HEK293 (cell line): ENCODE measurements at regions not wholly inside any gene's neighbourhood (a gene's known extent, or its start where the extent isn't known, plus 50 kb on each side); places are given as distances from the start of the nearest gene placed in this dataset.

Source experiments
- CTCF ChIA-PET: fragments of 350-600 bp; formaldehyde crosslinking; extraction: SDS; loops from one replicate; lab custom pipeline; 2021; ENCODE audit warnings: antibody characterized with exemption; lab: Yijun Ruan, JAX
- POLR2A ChIA-PET: fragments of 300-600 bp; formaldehyde crosslinking; extraction: SDS; loops from one replicate; lab custom pipeline; 2020; ENCODE audit warnings: antibody characterized with exemption, inconsistent platforms; lab: Yijun Ruan, JAX
- H3K27ac ChIP-seq: fragments of 200-500 bp; sonication (Bioruptor generic); 2 replicates; pipeline ENCODE4 v1.5.1; 2014; ENCODE audit warnings: low read depth, low read length, control low read depth, inconsistent platforms; ENCODE audit errors: extremely low read depth
- H3K36me3 ChIP-seq, 2 experiments: fragments of 200-500 bp in 1 of 2; sonication (Bioruptor generic) in 1 of 2; 1 replicate in 1 of 2; 2 replicates in 1 of 2; pipeline ENCODE4 v1.5.1; 2014 to 2017; ENCODE audit warnings: inconsistent platforms in 2 of 2, low read length in 2 of 2; ENCODE audit not compliant: control insufficient read depth in 2 of 2, insufficient read depth in 1 of 2
- H3K4me1 ChIP-seq: fragments of 200-500 bp; sonication (Bioruptor generic); 2 replicates; pipeline ENCODE4 v1.5.1; 2014; ENCODE audit warnings: mild to moderate bottlenecking, low read length, inconsistent platforms; ENCODE audit not compliant: control insufficient read depth, insufficient read depth
- H3K4me3 ChIP-seq: 2 replicates; pipeline ENCODE4 v1.5.1; 2011; ENCODE audit warnings: low read depth, mild to moderate bottlenecking, control low read depth, low read length, moderate library complexity
- H3K9me3 ChIP-seq: fragments of 200-500 bp; sonication (Bioruptor generic); 2 replicates; pipeline ENCODE4 v1.5.1; 2014; ENCODE audit warnings: low read depth, low read length, inconsistent platforms; ENCODE audit not compliant: control insufficient read depth, insufficient read depth
- EGR2 ChIP-seq: fragments of 450-650 bp; formaldehyde crosslinking; IDR thresholded peaks from 2 replicates; pipeline ENCODE4 v1.5.1; 2016; ENCODE audit warnings: low read depth, missing biosample characterization, missing genetic modification characterization
- GLI2 ChIP-seq: fragments of 450-650 bp; formaldehyde crosslinking; IDR thresholded peaks from 2 replicates; pipeline ENCODE4; 2017; ENCODE audit warnings: missing biosample characterization, missing genetic modification characterization, low read depth, borderline replicate concordance
- GLIS2 ChIP-seq: fragments of 450-650 bp; formaldehyde crosslinking; IDR thresholded peaks from 2 replicates; pipeline ENCODE4 v1.5.1; 2016; ENCODE audit warnings: missing biosample characterization, missing genetic modification characterization
- KLF1 ChIP-seq: fragments of 450-650 bp; formaldehyde crosslinking; IDR thresholded peaks from 2 replicates; pipeline ENCODE4 v1.5.1; 2016; ENCODE audit warnings: missing biosample characterization, missing genetic modification characterization
- RBAK ChIP-seq: fragments of 450-650 bp; formaldehyde crosslinking; IDR thresholded peaks from 2 replicates; pipeline ENCODE4 v1.5.1; 2016; ENCODE audit warnings: missing biosample characterization, missing genetic modification characterization
- ZBTB1 ChIP-seq: fragments of 450-650 bp; formaldehyde crosslinking; IDR thresholded peaks from 2 replicates; pipeline ENCODE4 v1.5.1; 2016; ENCODE audit warnings: missing biosample characterization, missing genetic modification characterization
- ZBTB48 ChIP-seq: fragments of 450-650 bp; formaldehyde crosslinking; IDR thresholded peaks from 2 replicates; pipeline ENCODE4 v1.5.1; 2016; ENCODE audit warnings: missing biosample characterization, missing genetic modification characterization
- ZNF112 ChIP-seq: fragments of 450-650 bp; formaldehyde crosslinking; IDR thresholded peaks from 2 replicates; pipeline ENCODE4 v1.5.0; 2017; ENCODE audit warnings: missing biosample characterization, missing genetic modification characterization
- ZNF169 ChIP-seq: fragments of 450-650 bp; formaldehyde crosslinking; IDR thresholded peaks from 2 replicates; pipeline ENCODE4 v1.5.1; 2016; ENCODE audit warnings: missing biosample characterization, missing genetic modification characterization
- ZNF174 ChIP-seq: fragments of 450-650 bp; formaldehyde crosslinking; IDR thresholded peaks from 2 replicates; pipeline ENCODE4 v1.5.0; 2017; ENCODE audit warnings: missing biosample characterization, mild to moderate bottlenecking, missing genetic modification characterization
- ZNF214 ChIP-seq: fragments of 450-650 bp; formaldehyde crosslinking; IDR thresholded peaks from 2 replicates; pipeline ENCODE4 v1.5.1; 2017; ENCODE audit warnings: missing biosample characterization, mild to moderate bottlenecking, missing genetic modification characterization, borderline replicate concordance
- ZNF248 ChIP-seq: fragments of 450-650 bp; formaldehyde crosslinking; IDR thresholded peaks from 2 replicates; pipeline ENCODE4 v1.5.1; 2017; ENCODE audit warnings: missing biosample characterization, missing genetic modification characterization
- ZNF548 ChIP-seq: fragments of 450-650 bp; formaldehyde crosslinking; IDR thresholded peaks from 2 replicates; pipeline ENCODE4 v1.5.1; 2016; ENCODE audit warnings: missing biosample characterization, missing genetic modification characterization
- TF ChIP-seq, protein P1 (sequence below): fragments of 450-650 bp; formaldehyde crosslinking; conservative IDR thresholded peaks from 2 replicates; pipeline ENCODE4 v1.5.1; 2016; ENCODE audit warnings: low read depth, missing biosample characterization, missing genetic modification characterization
- TF ChIP-seq, protein P2 (sequence below): fragments of 450-650 bp; formaldehyde crosslinking; IDR thresholded peaks from 2 replicates; pipeline ENCODE4 v1.5.1; 2016; ENCODE audit warnings: missing biosample characterization, missing genetic modification characterization
- TF ChIP-seq, protein P3 (sequence below): fragments of 450-650 bp; formaldehyde crosslinking; IDR thresholded peaks from 2 replicates; pipeline ENCODE4 v1.5.1; 2016; ENCODE audit warnings: missing biosample characterization, missing genetic modification characterization, borderline replicate concordance
- TF ChIP-seq, protein P4 (sequence below): fragments of 450-650 bp; formaldehyde crosslinking; IDR thresholded peaks from 2 replicates; pipeline ENCODE4 v1.5.1; 2016; ENCODE audit warnings: missing biosample characterization, missing genetic modification characterization
- TF ChIP-seq, protein P5 (sequence below): fragments of 450-650 bp; formaldehyde crosslinking; IDR thresholded peaks from 2 replicates; pipeline ENCODE4 v1.5.1; 2016; ENCODE audit warnings: missing biosample characterization, missing genetic modification characterization
- TF ChIP-seq, protein P6 (sequence below): IDR thresholded peaks from 2 replicates; pipeline ENCODE4 v1.6.1; 2011; ENCODE audit warnings: mild to moderate bottlenecking, low read depth, low read length, borderline replicate concordance

DNA sequence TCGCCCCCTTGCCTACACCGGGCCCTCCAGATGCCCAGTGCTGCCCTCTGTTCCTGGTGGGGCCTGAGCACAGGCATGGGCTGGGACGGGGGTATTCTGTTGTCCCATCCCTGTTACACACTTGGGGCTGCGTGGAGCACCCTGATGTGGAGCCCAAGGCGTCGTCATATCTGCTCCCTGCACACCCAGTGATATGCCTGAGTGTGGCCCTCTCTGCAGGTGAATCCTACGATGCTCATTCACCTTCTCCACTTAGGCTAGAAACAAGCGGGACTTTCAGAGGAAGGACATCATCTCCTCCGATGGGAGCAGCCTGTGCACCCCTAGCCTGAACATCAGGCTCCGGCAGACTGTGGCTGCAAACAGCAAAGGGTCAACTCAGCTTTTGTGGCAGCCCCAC lies 91.0 kb upstream of the NPTX2 start:
- H3K4me3 ChIP-seq, result no peak overlapping the region
- no peak for TF ChIP-seq GLI2 (tag by site-specific recombination)
- TF ChIP-seq, protein P1, sequence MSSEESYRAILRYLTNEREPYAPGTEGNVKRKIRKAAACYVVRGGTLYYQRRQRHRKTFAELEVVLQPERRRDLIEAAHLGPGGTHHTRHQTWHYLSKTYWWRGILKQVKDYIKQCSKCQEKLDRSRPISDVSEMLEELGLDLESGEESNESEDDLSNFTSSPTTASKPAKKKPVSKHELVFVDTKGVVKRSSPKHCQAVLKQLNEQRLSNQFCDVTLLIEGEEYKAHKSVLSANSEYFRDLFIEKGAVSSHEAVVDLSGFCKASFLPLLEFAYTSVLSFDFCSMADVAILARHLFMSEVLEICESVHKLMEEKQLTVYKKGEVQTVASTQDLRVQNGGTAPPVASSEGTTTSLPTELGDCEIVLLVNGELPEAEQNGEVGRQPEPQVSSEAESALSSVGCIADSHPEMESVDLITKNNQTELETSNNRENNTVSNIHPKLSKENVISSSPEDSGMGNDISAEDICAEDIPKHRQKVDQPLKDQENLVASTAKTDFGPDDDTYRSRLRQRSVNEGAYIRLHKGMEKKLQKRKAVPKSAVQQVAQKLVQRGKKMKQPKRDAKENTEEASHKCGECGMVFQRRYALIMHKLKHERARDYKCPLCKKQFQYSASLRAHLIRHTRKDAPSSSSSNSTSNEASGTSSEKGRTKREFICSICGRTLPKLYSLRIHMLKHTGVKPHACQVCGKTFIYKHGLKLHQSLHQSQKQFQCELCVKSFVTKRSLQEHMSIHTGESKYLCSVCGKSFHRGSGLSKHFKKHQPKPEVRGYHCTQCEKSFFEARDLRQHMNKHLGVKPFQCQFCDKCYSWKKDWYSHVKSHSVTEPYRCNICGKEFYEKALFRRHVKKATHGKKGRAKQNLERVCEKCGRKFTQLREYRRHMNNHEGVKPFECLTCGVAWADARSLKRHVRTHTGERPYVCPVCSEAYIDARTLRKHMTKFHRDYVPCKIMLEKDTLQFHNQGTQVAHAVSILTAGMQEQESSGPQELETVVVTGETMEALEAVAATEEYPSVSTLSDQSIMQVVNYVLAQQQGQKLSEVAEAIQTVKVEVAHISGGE (tag by site-specific recombination), result no peak
- TF ChIP-seq ZNF169, result no peak
- TF ChIP-seq ZBTB1 (tag by site-specific recombination), result no peak
- TF ChIP-seq KLF1 (tag by site-specific recombination), result no peak
- no peak for TF ChIP-seq GLIS2 (tag by site-specific recombination)
- TF ChIP-seq, protein P2, sequence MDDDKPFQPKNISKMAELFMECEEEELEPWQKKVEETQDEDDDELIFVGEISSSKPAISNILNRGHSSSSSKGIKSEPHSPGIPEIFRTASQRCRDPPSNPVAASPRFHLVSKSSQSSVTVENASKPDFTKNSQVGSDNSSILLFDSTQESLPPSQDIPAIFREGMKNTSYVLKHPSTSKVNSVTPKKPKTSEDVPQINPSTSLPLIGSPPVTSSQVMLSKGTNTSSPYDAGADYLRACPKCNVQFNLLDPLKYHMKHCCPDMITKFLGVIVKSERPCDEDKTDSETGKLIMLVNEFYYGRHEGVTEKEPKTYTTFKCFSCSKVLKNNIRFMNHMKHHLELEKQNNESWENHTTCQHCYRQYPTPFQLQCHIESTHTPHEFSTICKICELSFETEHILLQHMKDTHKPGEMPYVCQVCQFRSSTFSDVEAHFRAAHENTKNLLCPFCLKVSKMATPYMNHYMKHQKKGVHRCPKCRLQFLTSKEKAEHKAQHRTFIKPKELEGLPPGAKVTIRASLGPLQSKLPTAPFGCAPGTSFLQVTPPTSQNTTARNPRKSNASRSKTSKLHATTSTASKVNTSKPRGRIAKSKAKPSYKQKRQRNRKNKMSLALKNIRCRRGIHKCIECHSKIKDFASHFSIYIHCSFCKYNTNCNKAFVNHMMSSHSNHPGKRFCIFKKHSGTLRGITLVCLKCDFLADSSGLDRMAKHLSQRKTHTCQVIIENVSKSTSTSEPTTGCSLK (tag by site-specific recombination), result no peak
- TF ChIP-seq ZNF248 (tag by site-specific recombination), result no peak
- no peak for TF ChIP-seq RBAK
- TF ChIP-seq, protein P3, sequence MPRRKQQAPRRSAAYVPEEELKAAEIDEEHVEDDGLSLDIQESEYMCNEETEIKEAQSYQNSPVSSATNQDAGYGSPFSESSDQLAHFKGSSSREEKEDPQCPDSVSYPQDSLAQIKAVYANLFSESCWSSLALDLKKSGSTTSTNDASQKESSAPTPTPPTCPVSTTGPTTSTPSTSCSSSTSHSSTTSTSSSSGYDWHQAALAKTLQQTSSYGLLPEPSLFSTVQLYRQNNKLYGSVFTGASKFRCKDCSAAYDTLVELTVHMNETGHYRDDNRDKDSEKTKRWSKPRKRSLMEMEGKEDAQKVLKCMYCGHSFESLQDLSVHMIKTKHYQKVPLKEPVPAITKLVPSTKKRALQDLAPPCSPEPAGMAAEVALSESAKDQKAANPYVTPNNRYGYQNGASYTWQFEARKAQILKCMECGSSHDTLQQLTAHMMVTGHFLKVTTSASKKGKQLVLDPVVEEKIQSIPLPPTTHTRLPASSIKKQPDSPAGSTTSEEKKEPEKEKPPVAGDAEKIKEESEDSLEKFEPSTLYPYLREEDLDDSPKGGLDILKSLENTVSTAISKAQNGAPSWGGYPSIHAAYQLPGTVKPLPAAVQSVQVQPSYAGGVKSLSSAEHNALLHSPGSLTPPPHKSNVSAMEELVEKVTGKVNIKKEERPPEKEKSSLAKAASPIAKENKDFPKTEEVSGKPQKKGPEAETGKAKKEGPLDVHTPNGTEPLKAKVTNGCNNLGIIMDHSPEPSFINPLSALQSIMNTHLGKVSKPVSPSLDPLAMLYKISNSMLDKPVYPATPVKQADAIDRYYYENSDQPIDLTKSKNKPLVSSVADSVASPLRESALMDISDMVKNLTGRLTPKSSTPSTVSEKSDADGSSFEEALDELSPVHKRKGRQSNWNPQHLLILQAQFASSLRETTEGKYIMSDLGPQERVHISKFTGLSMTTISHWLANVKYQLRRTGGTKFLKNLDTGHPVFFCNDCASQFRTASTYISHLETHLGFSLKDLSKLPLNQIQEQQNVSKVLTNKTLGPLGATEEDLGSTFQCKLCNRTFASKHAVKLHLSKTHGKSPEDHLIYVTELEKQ (tag by site-specific recombination), result no peak
- no peak for TF ChIP-seq ZNF214 (tag by site-specific recombination)
- no peak for TF ChIP-seq ZNF548 (tag by site-specific recombination)
- TF ChIP-seq ZNF112 (tag by site-specific recombination), result no peak
- TF ChIP-seq, protein P4, sequence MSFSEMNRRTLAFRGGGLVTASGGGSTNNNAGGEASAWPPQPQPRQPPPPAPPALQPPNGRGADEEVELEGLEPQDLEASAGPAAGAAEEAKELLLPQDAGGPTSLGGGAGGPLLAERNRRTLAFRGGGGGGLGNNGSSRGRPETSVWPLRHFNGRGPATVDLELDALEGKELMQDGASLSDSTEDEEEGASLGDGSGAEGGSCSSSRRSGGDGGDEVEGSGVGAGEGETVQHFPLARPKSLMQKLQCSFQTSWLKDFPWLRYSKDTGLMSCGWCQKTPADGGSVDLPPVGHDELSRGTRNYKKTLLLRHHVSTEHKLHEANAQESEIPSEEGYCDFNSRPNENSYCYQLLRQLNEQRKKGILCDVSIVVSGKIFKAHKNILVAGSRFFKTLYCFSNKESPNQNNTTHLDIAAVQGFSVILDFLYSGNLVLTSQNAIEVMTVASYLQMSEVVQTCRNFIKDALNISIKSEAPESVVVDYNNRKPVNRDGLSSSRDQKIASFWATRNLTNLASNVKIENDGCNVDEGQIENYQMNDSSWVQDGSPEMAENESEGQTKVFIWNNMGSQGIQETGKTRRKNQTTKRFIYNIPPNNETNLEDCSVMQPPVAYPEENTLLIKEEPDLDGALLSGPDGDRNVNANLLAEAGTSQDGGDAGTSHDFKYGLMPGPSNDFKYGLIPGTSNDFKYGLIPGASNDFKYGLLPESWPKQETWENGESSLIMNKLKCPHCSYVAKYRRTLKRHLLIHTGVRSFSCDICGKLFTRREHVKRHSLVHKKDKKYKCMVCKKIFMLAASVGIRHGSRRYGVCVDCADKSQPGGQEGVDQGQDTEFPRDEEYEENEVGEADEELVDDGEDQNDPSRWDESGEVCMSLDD, result no peak
- TF ChIP-seq ZNF174, result no peak
- TF ChIP-seq, protein P5, sequence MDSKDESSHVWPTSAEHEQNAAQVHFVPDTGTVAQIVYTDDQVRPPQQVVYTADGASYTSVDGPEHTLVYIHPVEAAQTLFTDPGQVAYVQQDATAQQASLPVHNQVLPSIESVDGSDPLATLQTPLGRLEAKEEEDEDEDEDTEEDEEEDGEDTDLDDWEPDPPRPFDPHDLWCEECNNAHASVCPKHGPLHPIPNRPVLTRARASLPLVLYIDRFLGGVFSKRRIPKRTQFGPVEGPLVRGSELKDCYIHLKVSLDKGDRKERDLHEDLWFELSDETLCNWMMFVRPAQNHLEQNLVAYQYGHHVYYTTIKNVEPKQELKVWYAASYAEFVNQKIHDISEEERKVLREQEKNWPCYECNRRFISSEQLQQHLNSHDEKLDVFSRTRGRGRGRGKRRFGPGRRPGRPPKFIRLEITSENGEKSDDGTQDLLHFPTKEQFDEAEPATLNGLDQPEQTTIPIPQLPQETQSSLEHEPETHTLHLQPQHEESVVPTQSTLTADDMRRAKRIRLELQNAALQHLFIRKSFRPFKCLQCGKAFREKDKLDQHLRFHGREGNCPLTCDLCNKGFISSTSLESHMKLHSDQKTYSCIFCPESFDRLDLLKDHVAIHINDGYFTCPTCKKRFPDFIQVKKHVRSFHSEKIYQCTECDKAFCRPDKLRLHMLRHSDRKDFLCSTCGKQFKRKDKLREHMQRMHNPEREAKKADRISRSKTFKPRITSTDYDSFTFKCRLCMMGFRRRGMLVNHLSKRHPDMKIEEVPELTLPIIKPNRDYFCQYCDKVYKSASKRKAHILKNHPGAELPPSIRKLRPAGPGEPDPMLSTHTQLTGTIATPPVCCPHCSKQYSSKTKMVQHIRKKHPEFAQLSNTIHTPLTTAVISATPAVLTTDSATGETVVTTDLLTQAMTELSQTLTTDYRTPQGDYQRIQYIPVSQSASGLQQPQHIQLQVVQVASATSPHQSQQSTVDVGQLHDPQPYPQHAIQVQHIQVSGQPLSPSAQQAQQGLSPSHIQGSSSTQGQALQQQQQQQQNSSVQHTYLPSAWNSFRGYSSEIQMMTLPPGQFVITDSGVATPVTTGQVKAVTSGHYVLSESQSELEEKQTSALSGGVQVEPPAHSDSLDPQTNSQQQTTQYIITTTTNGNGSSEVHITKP (tag by site-specific recombination), result no peak
- TF ChIP-seq ZBTB48 (tag by site-specific recombination), result no peak
- TF ChIP-seq EGR2 (tag by site-specific recombination), result no peak
- TF ChIP-seq, protein P6, sequence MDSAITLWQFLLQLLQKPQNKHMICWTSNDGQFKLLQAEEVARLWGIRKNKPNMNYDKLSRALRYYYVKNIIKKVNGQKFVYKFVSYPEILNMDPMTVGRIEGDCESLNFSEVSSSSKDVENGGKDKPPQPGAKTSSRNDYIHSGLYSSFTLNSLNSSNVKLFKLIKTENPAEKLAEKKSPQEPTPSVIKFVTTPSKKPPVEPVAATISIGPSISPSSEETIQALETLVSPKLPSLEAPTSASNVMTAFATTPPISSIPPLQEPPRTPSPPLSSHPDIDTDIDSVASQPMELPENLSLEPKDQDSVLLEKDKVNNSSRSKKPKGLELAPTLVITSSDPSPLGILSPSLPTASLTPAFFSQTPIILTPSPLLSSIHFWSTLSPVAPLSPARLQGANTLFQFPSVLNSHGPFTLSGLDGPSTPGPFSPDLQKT, result no peak
- TF ChIP-seq, all 188 proteins: peak for 0
- ChIA-PET POLR2A (no interaction called here), CTCF (interaction anchor here (0.6 kb wide), 1 partner anchor 309 kb away, joined by 7 read pairs; no protein-coding TSS in a partner anchor)
- Histone ChIP-seq H3K4me1 (no peaks in the 10 kb centered on the region), H3K27ac (no peak overlapping the region), H3K9me3 (no peaks in the 10 kb centered on the region), H3K36me3 (no peaks in the 10 kb centered on the region)
